ENCODE measurements at regions not wholly inside any gene's neighbourhood (a gene's known extent, or its start where the extent isn't known, plus 50 kb on each side); places are given as distances from the start of the nearest gene placed in this dataset.
A peak's percentile ranks its signal among the peaks of the same experiment; 100 is the strongest.

DNA sequence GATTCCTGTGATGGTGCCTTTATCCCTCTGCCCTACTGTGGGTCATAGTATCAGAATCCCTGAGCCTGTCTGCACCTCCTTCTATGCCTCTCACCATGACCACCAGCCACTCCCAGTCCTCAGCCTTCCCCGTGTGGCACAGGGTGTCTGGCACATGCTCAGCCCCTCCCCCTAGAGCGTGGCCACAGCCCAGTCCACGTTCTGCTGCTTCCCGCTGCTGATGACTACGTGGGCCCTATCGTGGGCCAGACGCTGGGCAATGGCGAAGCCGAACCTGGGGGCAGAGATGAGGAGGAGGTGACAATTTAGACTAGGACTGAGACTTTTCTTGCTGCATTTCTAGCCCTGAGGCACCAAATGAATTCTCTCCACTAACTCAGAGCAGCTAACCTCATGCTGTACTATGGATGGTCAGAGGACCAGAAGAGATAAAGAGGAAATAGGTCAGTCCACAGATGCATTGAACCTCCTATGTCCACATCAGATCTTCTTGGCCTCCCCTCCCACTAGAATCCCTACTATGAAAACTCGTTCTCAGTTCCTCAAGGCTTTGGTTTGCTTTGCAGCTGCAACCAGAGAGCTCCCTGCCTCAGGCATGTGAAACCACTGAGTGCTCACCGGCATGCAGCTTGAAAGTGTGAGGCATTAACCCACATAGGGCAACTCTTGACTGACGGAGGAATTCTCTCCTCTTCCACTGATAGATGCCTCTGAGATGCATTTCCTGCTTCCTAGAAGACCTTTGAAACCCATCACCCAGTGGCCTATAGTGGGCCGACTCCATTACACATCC is 126.3 kb upstream of the DHRS4 start:
- H3K4me3 Mint-ChIP-seq (ENCODE audit: low read depth, unreplicated experiment): no peak overlapping the region
- intact Hi-C loops (cut with micrococcal nuclease; ENCODE audit: unreplicated experiment): no loop called here
- H3K4me1 Mint-ChIP-seq (ENCODE audit: low read depth, unreplicated experiment): no peaks in the 10 kb centered on the region
- no peak for TF ChIP-seq CTCF (IDR thresholded peaks at IDR 0.05; ENCODE audit: unreplicated experiment)
- CTCF ChIA-PET: no interaction called here
- no peaks in the 10 kb centered on the region for H3K27me3 Mint-ChIP-seq (ENCODE audit: unreplicated experiment)
- no peaks in the 10 kb centered on the region for H3K9me3 Mint-ChIP-seq (ENCODE audit: low read depth, unreplicated experiment)
- no peaks in the 10 kb centered on the region for H3K36me3 Mint-ChIP-seq (ENCODE audit: insufficient read depth, unreplicated experiment)
- no TSS peak for BruUV-seq (replicated peaks)
- DNase-seq: no peak
- H3K27ac Mint-ChIP-seq (ENCODE audit: unreplicated experiment): no peak overlapping the region

DNA sequence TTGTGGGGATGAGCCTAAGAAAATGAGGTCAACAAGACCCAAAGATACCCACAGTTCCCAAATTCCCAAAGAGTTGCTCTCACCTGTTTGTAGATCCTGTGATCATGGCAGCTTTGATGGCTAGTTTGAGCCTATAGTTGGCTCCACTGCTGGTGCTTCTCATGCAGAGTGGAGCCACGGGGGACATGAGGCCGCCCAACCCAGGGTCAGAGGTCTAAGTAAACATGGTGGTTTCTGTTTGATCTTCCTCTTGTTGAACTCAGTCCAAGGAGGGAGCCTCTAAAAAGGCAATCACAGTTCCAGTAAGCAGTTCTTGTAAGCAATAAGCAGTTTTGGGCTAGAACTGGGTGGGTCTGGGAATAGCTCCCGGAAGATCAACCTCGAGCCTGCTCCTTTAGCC is 125.6 kb upstream of the DHRS4 start:
- CTCF ChIA-PET: interaction anchor here (0.8 kb wide), 1 partner anchor 96 kb away, joined by 3 read pairs; no protein-coding TSS in a partner anchor
- Mint-ChIP-seq H3K27me3 (ENCODE audit: unreplicated experiment) (no peaks in the 10 kb centered on the region), H3K9me3 (ENCODE audit: low read depth, unreplicated experiment) (no peaks in the 10 kb centered on the region), H3K27ac (ENCODE audit: unreplicated experiment) (no peak overlapping the region), H3K4me1 (ENCODE audit: low read depth, unreplicated experiment) (no peaks in the 10 kb centered on the region), H3K36me3 (ENCODE audit: insufficient read depth, unreplicated experiment) (no peaks in the 10 kb centered on the region), H3K4me3 (ENCODE audit: low read depth, unreplicated experiment) (no peak overlapping the region)
- intact Hi-C loops (cut with micrococcal nuclease; ENCODE audit: unreplicated experiment): no loop called here
- TF ChIP-seq CTCF (IDR thresholded peaks at IDR 0.05; ENCODE audit: unreplicated experiment): no peak
- no peak for DNase-seq
- BruUV-seq (replicated peaks): no TSS peak

DNA sequence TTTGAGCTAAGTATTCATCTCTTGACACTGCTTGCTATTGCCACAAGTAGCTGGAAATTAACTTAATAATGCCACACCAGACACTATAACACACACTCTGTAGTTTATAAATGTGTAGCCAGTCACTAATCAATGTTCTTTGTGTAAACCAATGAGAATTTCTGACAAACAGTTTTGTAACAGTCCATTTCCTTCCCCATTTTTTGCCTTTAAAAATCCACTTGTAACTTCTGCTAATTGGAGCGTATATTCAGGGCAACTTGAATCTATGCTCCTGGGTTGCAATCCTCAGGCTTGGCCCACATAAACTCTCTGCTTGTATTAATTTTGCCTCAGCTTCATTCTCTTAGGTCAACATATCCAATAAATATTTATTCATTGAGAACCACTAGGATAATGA is 125.0 kb upstream of the DHRS4 start:
- Mint-ChIP-seq H3K27me3 (ENCODE audit: unreplicated experiment) (no peaks in the 10 kb centered on the region), H3K9me3 (ENCODE audit: low read depth, unreplicated experiment) (no peaks in the 10 kb centered on the region), H3K4me1 (ENCODE audit: low read depth, unreplicated experiment) (no peaks in the 10 kb centered on the region), H3K27ac (ENCODE audit: unreplicated experiment) (no peak overlapping the region), H3K4me3 (ENCODE audit: low read depth, unreplicated experiment) (no peak overlapping the region), H3K36me3 (ENCODE audit: insufficient read depth, unreplicated experiment) (no peaks in the 10 kb centered on the region)
- no TSS peak for BruUV-seq (replicated peaks)
- DNase-seq: no peak
- TF ChIP-seq CTCF (IDR thresholded peaks at IDR 0.05; ENCODE audit: unreplicated experiment): no peak
- intact Hi-C loops (cut with micrococcal nuclease; ENCODE audit: unreplicated experiment): no loop called here
- CTCF ChIA-PET: interaction anchor here (0.8 kb wide), 1 partner anchor 97 kb away, joined by 3 read pairs; no protein-coding TSS in a partner anchor

GRCh38 chr14:23829736-23830471 is 123.7 kb upstream of the DHRS4 start:
- Mint-ChIP-seq H3K27ac (ENCODE audit: unreplicated experiment) (no peak overlapping the region), H3K27me3 (ENCODE audit: unreplicated experiment) (no peaks in the 10 kb centered on the region), H3K36me3 (ENCODE audit: insufficient read depth, unreplicated experiment) (no peaks in the 10 kb centered on the region), H3K4me1 (ENCODE audit: low read depth, unreplicated experiment) (no peaks in the 10 kb centered on the region), H3K9me3 (ENCODE audit: low read depth, unreplicated experiment) (no peaks in the 10 kb centered on the region), H3K4me3 (ENCODE audit: low read depth, unreplicated experiment) (no peak overlapping the region)
- intact Hi-C loops (cut with micrococcal nuclease; ENCODE audit: unreplicated experiment): no loop called here
- TF ChIP-seq CTCF (IDR thresholded peaks at IDR 0.05; ENCODE audit: unreplicated experiment): no peak
- no TSS peak for BruUV-seq (replicated peaks)
- DNase-seq: peak; percentile 63
- CTCF ChIA-PET: interaction anchor here (0.6 to 1.8 kb wide), 7 partner anchors 63 to 241 kb away, joined by 3 to 6 read pairs (median 4); no protein-coding TSS in a partner anchor

All from Calu3 (cell line).